ENCODE measurements at regions not wholly inside any gene's neighbourhood (a gene's known extent, or its start where the extent isn't known, plus 50 kb on each side); places are given as distances from the start of the nearest gene placed in this dataset.

DNA sequence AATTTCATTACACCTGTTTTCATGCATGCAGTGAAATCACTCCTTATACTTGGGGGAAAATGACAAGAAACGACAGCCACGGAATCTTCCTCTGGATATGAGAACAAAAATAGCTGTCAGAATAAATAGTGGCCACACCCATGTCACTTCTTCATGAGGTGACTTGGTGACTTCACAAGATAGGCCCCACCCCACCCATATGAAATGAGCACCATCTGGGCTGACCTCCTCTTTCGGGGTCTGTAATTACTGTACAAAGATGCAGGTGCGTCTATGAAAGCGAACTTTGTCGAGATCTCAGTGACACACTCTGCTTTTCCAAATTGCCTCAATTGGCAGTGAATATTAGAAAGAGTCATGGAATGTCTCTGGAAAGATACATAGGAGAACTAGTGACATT lies 184.2 kb upstream of the CCN2 start:
- Mint-ChIP-seq H3K27ac (ENCODE audit: unreplicated experiment) (no peak overlapping the region), H3K4me1 (ENCODE audit: low read depth, unreplicated experiment) (peaks cover 53% of the 10 kb centered on the region), H3K4me3 (ENCODE audit: unreplicated experiment) (no peak overlapping the region), H3K27me3 (ENCODE audit: low read depth, unreplicated experiment) (no peaks in the 10 kb centered on the region), H3K9me3 (ENCODE audit: unreplicated experiment) (peaks cover 2% of the 10 kb centered on the region), H3K36me3 (ENCODE audit: low read depth, unreplicated experiment) (no peaks in the 10 kb centered on the region)
- H3K9ac ChIP-seq (ENCODE audit: low read length): no peak overlapping the region
- FAIRE-seq (no peak), DNase-seq (ENCODE audit: low read depth) (no peak)
- H2AFZ ChIP-seq (ENCODE audit: low read depth, low read length): no peak overlapping the region
- H3K9me3 ChIP-seq (ENCODE audit: insufficient read depth, low read depth, low read length): no peaks in the 10 kb centered on the region
- no peak overlapping the region for H3K4me2 ChIP-seq (ENCODE audit: low read length)
- H3K4me1 ChIP-seq (ENCODE audit: insufficient read depth, low read length): peaks cover 30% of the 10 kb centered on the region
- H4K20me1 ChIP-seq (ENCODE audit: insufficient read depth, low read length): no peaks in the 10 kb centered on the region
- no peak overlapping the region for H3K27ac ChIP-seq (ENCODE audit: low read depth, low read length)
- H3K27me3 ChIP-seq (ENCODE audit: insufficient read depth, low read length): no peaks in the 10 kb centered on the region
- no peaks in the 10 kb centered on the region for H3K79me2 ChIP-seq (ENCODE audit: insufficient read depth, low read length)
- no peaks in the 10 kb centered on the region for H3K36me3 ChIP-seq (ENCODE audit: insufficient read depth, low read length)
- H3K4me3 ChIP-seq (ENCODE audit: insufficient read depth, low read depth, low read length): no peak overlapping the region
- TF ChIP-seq EZH2 (IDR thresholded peaks at IDR 0.05; ENCODE audit: insufficient read depth, low read length): no peak
- TF ChIP-seq, protein P1, sequence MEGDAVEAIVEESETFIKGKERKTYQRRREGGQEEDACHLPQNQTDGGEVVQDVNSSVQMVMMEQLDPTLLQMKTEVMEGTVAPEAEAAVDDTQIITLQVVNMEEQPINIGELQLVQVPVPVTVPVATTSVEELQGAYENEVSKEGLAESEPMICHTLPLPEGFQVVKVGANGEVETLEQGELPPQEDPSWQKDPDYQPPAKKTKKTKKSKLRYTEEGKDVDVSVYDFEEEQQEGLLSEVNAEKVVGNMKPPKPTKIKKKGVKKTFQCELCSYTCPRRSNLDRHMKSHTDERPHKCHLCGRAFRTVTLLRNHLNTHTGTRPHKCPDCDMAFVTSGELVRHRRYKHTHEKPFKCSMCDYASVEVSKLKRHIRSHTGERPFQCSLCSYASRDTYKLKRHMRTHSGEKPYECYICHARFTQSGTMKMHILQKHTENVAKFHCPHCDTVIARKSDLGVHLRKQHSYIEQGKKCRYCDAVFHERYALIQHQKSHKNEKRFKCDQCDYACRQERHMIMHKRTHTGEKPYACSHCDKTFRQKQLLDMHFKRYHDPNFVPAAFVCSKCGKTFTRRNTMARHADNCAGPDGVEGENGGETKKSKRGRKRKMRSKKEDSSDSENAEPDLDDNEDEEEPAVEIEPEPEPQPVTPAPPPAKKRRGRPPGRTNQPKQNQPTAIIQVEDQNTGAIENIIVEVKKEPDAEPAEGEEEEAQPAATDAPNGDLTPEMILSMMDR (IDR thresholded peaks at IDR 0.05; ENCODE audit: insufficient read depth, low read depth, low read length): no peak

DNA sequence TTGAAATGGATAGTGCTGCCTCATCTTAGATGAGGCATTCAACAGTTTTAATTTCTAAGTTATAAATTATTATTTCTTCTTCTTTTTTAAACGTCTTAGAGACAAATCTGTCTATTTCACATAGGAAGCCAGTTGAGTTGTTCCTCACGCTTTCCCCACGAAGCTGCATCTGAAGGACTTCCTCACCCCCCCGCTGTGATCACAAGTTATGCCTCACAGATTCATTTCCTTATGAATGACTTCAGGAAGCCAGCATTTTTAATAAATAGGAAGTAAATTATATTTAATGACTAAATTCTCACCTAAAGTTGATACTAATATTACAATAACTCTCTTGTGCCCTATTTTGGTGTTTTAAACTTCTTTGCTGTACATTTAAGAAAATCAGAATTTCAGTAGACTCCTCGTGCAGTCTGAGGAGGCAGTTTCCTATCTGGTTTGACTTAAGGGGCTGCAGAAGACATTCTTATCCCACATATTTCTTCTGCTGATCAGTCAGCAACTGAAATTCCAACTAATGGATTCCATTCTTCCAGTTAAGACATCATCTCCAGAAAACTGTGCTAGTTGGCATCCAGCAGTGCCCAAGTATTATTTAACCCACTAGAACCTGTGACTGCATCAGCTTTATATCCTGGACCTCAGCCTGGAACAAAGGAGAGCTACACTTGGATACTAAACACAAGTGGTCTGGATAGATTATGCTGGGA lies 182.7 kb upstream of the CCN2 start:
- FAIRE-seq: no peak
- Histone ChIP-seq H3K27ac (ENCODE audit: low read depth, low read length) (peak overlapping the region; percentile 96), H3K4me2 (ENCODE audit: low read length) (no peak overlapping the region), H3K36me3 (ENCODE audit: insufficient read depth, low read length) (no peaks in the 10 kb centered on the region), H4K20me1 (ENCODE audit: insufficient read depth, low read length) (no peaks in the 10 kb centered on the region), H3K9ac (ENCODE audit: low read length) (no peak overlapping the region), H3K9me3 (ENCODE audit: insufficient read depth, low read depth, low read length) (no peaks in the 10 kb centered on the region), H3K4me3 (ENCODE audit: insufficient read depth, low read depth, low read length) (no peak overlapping the region), H3K79me2 (ENCODE audit: insufficient read depth, low read length) (no peaks in the 10 kb centered on the region), H2AFZ (ENCODE audit: low read depth, low read length) (no peak overlapping the region), H3K4me1 (ENCODE audit: insufficient read depth, low read length) (peaks cover 32% of the 10 kb centered on the region), H3K27me3 (ENCODE audit: insufficient read depth, low read length) (no peaks in the 10 kb centered on the region)
- H3K4me1 Mint-ChIP-seq (ENCODE audit: low read depth, unreplicated experiment): peaks cover 59% of the 10 kb centered on the region
- H3K4me3 Mint-ChIP-seq (ENCODE audit: unreplicated experiment): no peak overlapping the region
- no peak for DNase-seq (ENCODE audit: low read depth)
- peaks cover 2% of the 10 kb centered on the region for H3K9me3 Mint-ChIP-seq (ENCODE audit: unreplicated experiment)
- H3K27me3 Mint-ChIP-seq (ENCODE audit: low read depth, unreplicated experiment): no peaks in the 10 kb centered on the region
- no peaks in the 10 kb centered on the region for H3K36me3 Mint-ChIP-seq (ENCODE audit: low read depth, unreplicated experiment)
- TF ChIP-seq EZH2 (IDR thresholded peaks at IDR 0.05; ENCODE audit: insufficient read depth, low read length): no peak
- TF ChIP-seq, protein P1 (IDR thresholded peaks at IDR 0.05; ENCODE audit: insufficient read depth, low read depth, low read length): no peak
- H3K27ac Mint-ChIP-seq (ENCODE audit: unreplicated experiment): peak overlapping the region; percentile 70

DNA sequence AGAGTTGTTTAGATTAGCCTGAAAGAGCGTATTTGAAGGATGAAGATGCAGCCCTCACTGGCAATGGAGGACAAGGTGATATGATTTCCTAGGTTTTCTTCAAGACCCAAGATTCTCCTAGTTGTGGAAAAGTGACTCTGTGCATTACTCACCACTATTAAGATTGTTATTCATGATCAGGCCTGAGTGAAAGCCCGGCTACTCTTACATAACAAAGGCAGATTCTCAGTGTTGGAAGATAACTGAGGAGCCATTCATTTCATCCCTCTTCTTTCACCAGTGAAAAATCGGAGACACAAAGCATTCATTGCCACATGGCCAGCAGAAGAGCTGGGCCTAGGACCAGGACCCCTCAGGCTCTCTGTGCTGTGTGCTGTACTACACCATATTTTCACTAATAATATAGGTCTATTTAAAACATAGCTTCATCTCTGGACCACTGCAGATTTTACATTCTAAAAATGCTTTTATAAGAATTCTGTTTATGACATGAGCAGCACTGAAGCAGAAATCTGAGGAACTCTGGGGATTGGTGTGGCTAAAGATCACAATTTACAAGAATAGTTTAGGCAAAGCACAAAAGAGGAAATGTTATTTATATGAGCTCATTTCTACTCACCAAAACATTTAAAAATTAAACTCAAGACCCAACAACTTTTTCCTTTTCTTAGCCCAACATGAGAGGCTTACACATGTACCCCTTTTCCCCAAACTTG lies 181.9 kb upstream of the CCN2 start:
- Histone ChIP-seq H3K79me2 (ENCODE audit: insufficient read depth, low read length) (no peaks in the 10 kb centered on the region), H3K9ac (ENCODE audit: low read length) (peak overlapping the region; percentile 81), H3K4me2 (ENCODE audit: low read length) (peak overlapping the region; percentile 41), H3K4me1 (ENCODE audit: insufficient read depth, low read length) (peaks cover 32% of the 10 kb centered on the region), H3K27me3 (ENCODE audit: insufficient read depth, low read length) (no peaks in the 10 kb centered on the region), H3K4me3 (ENCODE audit: insufficient read depth, low read depth, low read length) (no peak overlapping the region), H3K36me3 (ENCODE audit: insufficient read depth, low read length) (no peaks in the 10 kb centered on the region), H4K20me1 (ENCODE audit: insufficient read depth, low read length) (no peaks in the 10 kb centered on the region), H3K27ac (ENCODE audit: low read depth, low read length) (peak overlapping the region; percentile 96), H2AFZ (ENCODE audit: low read depth, low read length) (no peak overlapping the region), H3K9me3 (ENCODE audit: insufficient read depth, low read depth, low read length) (no peaks in the 10 kb centered on the region)
- peak; percentile 76 for FAIRE-seq
- Mint-ChIP-seq H3K4me1 (ENCODE audit: low read depth, unreplicated experiment) (peaks cover 53% of the 10 kb centered on the region), H3K36me3 (ENCODE audit: low read depth, unreplicated experiment) (no peaks in the 10 kb centered on the region), H3K27me3 (ENCODE audit: low read depth, unreplicated experiment) (no peaks in the 10 kb centered on the region), H3K4me3 (ENCODE audit: unreplicated experiment) (no peak overlapping the region), H3K9me3 (ENCODE audit: unreplicated experiment) (no peaks in the 10 kb centered on the region), H3K27ac (ENCODE audit: unreplicated experiment) (peak overlapping the region; percentile 100)
- TF ChIP-seq, protein P1 (IDR thresholded peaks at IDR 0.05; ENCODE audit: insufficient read depth, low read depth, low read length): no peak
- TF ChIP-seq EZH2 (IDR thresholded peaks at IDR 0.05; ENCODE audit: insufficient read depth, low read length): no peak
- peak; percentile 69 for DNase-seq (ENCODE audit: low read depth)
